Smooth muscle cell (in vitro differentiated cells): ENCODE measurements at regions not wholly inside any gene's neighbourhood (a gene's known extent, or its start where the extent isn't known, plus 50 kb on each side); places are given as distances from the start of the nearest gene placed in this dataset.

ENCODE experiments used
- DNase-seq: peaks from one replicate; lab custom pipeline; 2025; ENCODE audit not compliant: unreplicated experiment; lab: John Stamatoyannopoulos, UW
- H2AFZ ChIP-seq: fragments of 200-600 bp; sonication (generic); 2 replicates; pipeline ENCODE4 v1.6.0; 2016; ENCODE audit warnings: antibody characterized with exemption, low read depth, mild to moderate bottlenecking
- H3F3A ChIP-seq: fragments of 200-600 bp; sonication (generic); 2 replicates; pipeline ENCODE4 v1.6.0; 2017; ENCODE audit warnings: antibody characterized with exemption, low read depth
- H3K27ac ChIP-seq: fragments of 200-600 bp; sonication (generic); 2 replicates; pipeline ENCODE4 v1.5.1; 2016; ENCODE audit warnings: low read depth, mild to moderate bottlenecking
- H3K27me3 ChIP-seq: fragments of 200-600 bp; sonication (generic); 2 replicates; pipeline ENCODE4 v1.6.1; 2016; ENCODE audit warnings: low read depth, mild to moderate bottlenecking
- H3K36me3 ChIP-seq: fragments of 200-600 bp; sonication (generic); 2 replicates; pipeline ENCODE4 v1.5.1; 2016; ENCODE audit warnings: low read depth
- H3K4me1 ChIP-seq: fragments of 200-600 bp; sonication (generic); 2 replicates; pipeline ENCODE4 v1.5.1; 2016; ENCODE audit warnings: low read depth
- H3K4me2 ChIP-seq: fragments of 200-600 bp; sonication (generic); 2 replicates; pipeline ENCODE4 v1.6.0; 2016; ENCODE audit warnings: mild to moderate bottlenecking
- H3K4me3 ChIP-seq: fragments of 200-600 bp; sonication (generic); 2 replicates; pipeline ENCODE4 v1.5.1; 2016; ENCODE audit warnings: mild to moderate bottlenecking
- H3K79me2 ChIP-seq: fragments of 200-600 bp; sonication (generic); 2 replicates; pipeline ENCODE4 v1.6.0; 2016; ENCODE audit warnings: low read depth, mild to moderate bottlenecking
- H3K9ac ChIP-seq: fragments of 200-600 bp; sonication (generic); 2 replicates; pipeline ENCODE4 v1.6.0; 2016; ENCODE audit warnings: low read depth
- H3K9me3 ChIP-seq: fragments of 200-600 bp; sonication (generic); replicated peaks from 2 replicates; pipeline ENCODE4 v1.5.1; 2016; ENCODE audit warnings: low read depth
- H4K20me1 ChIP-seq: fragments of 200-600 bp; sonication (generic); 2 replicates; pipeline ENCODE4 v1.6.0; 2016; ENCODE audit warnings: low read depth
- CTCF ChIP-seq: fragments of 200-600 bp; sonication (generic); IDR thresholded peaks from 2 replicates; pipeline ENCODE4 v1.5.1; 2017; ENCODE audit warnings: borderline replicate concordance, mild to moderate bottlenecking, antibody characterized with exemption; ENCODE audit not compliant: insufficient read depth, poor library complexity, severe bottlenecking
- WGBS: methylation state at CpG from one replicate; pipeline ENCODE4 v1.1.7; 2016; ENCODE audit warnings: low lambda C conversion rate; 5-methylcytosine and 5-hydroxymethylcytosine counted together

DNA sequence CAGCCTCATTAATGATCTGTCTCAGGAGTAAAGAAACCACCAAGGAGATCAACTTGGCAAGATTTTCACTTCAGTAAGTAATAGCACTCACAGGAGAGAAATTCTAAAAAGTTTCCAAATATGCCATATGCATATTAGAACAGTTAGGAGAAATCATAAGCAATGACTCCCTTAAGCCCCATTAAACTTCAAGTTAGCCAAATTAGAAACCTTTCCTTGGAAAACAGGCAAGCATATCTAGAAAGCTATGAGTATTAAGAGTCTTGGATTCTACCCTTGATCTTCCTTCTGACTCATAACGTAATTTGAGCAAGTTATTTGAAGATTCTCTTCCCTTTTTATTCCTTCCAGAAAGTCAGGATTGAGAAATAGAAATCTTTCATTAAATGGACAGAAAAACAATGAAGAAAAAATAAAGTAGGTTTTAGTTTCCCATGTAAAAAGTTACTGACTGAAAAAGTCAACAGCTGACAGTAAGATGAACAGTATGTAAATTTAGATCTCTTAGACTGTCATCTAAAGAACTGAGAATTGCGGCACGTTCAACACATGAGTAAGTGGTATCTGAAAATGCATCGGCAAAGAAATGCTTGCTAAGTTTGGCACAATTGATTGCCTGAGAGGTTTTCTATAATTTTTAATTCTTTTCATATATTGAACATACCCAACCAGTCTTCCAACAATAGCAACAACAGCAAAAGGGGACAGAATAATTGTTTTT, 565.7 kb upstream of the FTMT start:
- DNase-seq, result no peak

GRCh38 chr5:121288781-121289180, 562.9 kb upstream of the FTMT start:
- H3K4me1 ChIP-seq, result no peaks in the 10 kb centered on the region
- 70% methylated on average over 1 of the region's 1 CpG for WGBS

More for the DNA sequence above, 565.7 kb upstream of the FTMT start:
- Histone ChIP-seq H4K20me1 (no peaks in the 10 kb centered on the region), H3K4me3 (peak overlapping the region; percentile 6), H3K9me3 (no peaks in the 10 kb centered on the region), H3K36me3 (no peaks in the 10 kb centered on the region), H3K9ac (peak overlapping the region; percentile 30), H3K4me2 (peak overlapping the region; percentile 77), H3K4me1 (no peaks in the 10 kb centered on the region), H2AFZ (peak overlapping the region; percentile 35), H3K27ac (peak overlapping the region; percentile 72), H3K79me2 (no peaks in the 10 kb centered on the region), H3F3A (no peaks in the 10 kb centered on the region), H3K27me3 (no peaks in the 10 kb centered on the region)
- WGBS, result 57% methylated on average over 4 of the region's 4 CpGs
- TF ChIP-seq CTCF, result no peak

DNA sequence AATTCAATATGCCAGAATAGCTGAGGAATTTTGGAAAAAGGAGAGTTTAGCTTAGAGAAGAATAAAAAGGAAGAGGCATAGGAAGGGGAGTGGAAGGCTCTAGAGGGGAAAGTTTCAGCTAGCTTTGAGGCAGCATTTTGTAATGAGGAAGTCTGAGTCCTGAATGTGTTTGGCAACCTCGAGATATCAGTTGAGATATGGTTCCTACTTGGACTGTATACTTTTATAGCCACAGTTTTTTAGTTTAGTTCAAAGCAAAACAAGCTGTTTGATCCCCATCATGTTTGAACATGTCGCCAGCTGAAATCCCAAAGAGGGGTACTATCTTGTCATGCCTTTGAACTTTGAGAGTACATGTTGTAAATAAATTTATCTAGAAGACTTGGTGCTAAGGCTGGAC, 559.0 kb upstream of the FTMT start:
- 53% methylated on average over 2 of the region's 2 CpGs for WGBS
- H3K79me2 ChIP-seq, result no peaks in the 10 kb centered on the region
- no peak overlapping the region for H2AFZ ChIP-seq
- H3K27ac ChIP-seq, result no peak overlapping the region
- H3F3A ChIP-seq, result no peaks in the 10 kb centered on the region
- H3K27me3 ChIP-seq, result no peaks in the 10 kb centered on the region
- no peaks in the 10 kb centered on the region for H3K9me3 ChIP-seq
- peaks cover 4% of the 10 kb centered on the region for H3K4me1 ChIP-seq
- no peak for DNase-seq
- H3K36me3 ChIP-seq, result no peaks in the 10 kb centered on the region
- no peak overlapping the region for H3K4me2 ChIP-seq
- TF ChIP-seq CTCF, result no peak
- H3K9ac ChIP-seq, result no peak overlapping the region
- H4K20me1 ChIP-seq, result no peaks in the 10 kb centered on the region
- H3K4me3 ChIP-seq, result no peak overlapping the region

More at GRCh38 chr5:121288781-121289180, 562.9 kb upstream of the FTMT start:
- H3K27me3 ChIP-seq, result no peaks in the 10 kb centered on the region
- no peak for DNase-seq
- H3K4me2 ChIP-seq, result no peak overlapping the region
- H3F3A ChIP-seq, result no peaks in the 10 kb centered on the region
- H3K36me3 ChIP-seq, result no peaks in the 10 kb centered on the region
- no peaks in the 10 kb centered on the region for H3K79me2 ChIP-seq
- no peak for TF ChIP-seq CTCF
- H3K27ac ChIP-seq, result no peak overlapping the region
- no peak overlapping the region for H3K9ac ChIP-seq
- H3K9me3 ChIP-seq, result no peaks in the 10 kb centered on the region
- no peaks in the 10 kb centered on the region for H4K20me1 ChIP-seq
- no peak overlapping the region for H2AFZ ChIP-seq
- H3K4me3 ChIP-seq, result no peak overlapping the region

DNA sequence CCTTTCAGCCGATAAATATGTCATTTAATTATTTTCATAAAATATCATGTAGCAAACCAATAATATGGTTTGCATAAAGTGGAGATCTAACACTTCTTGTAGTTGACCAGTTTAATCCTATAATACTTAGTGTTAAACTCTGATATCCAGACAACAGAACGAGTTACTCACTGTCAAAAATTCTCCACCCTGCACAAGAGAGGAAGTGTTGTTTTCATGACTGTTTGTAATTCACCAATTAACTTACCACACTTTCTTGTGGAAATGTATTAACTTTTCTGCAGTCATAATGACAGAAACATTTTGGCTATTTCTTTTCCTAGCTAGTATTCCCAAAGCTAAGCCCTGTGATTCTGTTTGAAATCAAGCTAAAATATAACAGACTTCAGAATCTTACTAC, 555.3 kb upstream of the FTMT start:
- no peak overlapping the region for H3K9ac ChIP-seq
- no peaks in the 10 kb centered on the region for H3K79me2 ChIP-seq
- WGBS, result 66% methylated on average over 2 of the region's 2 CpGs
- no peak overlapping the region for H3K4me2 ChIP-seq
- H3K27me3 ChIP-seq, result no peaks in the 10 kb centered on the region
- no peak overlapping the region for H3K4me3 ChIP-seq
- no peak for DNase-seq
- H3K27ac ChIP-seq, result no peak overlapping the region
- H3F3A ChIP-seq, result no peaks in the 10 kb centered on the region
- H4K20me1 ChIP-seq, result no peaks in the 10 kb centered on the region
- peaks cover 4% of the 10 kb centered on the region for H3K4me1 ChIP-seq
- no peaks in the 10 kb centered on the region for H3K9me3 ChIP-seq
- H2AFZ ChIP-seq, result peak overlapping the region; percentile 21
- no peak for TF ChIP-seq CTCF
- H3K36me3 ChIP-seq, result no peaks in the 10 kb centered on the region
